B cell (primary cell): ENCODE measurements at regions not wholly inside any gene's neighbourhood (a gene's known extent, or its start where the extent isn't known, plus 50 kb on each side); places are given as distances from the start of the nearest gene placed in this dataset.

ENCODE experiments used
- ATAC-seq: fragments of 200-7000 bp; cut with Tn5 transposase; one replicate; pipeline ENCODE4 v1.10.0; 2021; ENCODE audit warnings: low read depth, mild to moderate bottlenecking, moderate number of reproducible peaks, moderate library complexity
- CTCF ChIA-PET: fragments of 350-600 bp; sonication (Branson Sonifier 250); formaldehyde crosslinking; loops from one replicate; lab custom pipeline; 2021; ENCODE audit warnings: antibody characterized with exemption, inconsistent platforms; lab: Charles Lee
- POLR2A ChIA-PET: fragments of 350-600 bp; sonication (Branson Sonifier 250); formaldehyde crosslinking; loops from one replicate; lab custom pipeline; 2021; ENCODE audit warnings: antibody characterized with exemption; lab: Charles Lee
- DNase-seq: peaks from one replicate; pipeline ENCODE4 v3.0.0; 2013
- H2AFZ ChIP-seq: 2 replicates; pipeline ENCODE4 v1.6.1; 2012; ENCODE audit warnings: mild to moderate bottlenecking, low read depth, low read length; ENCODE audit not compliant: insufficient read depth, poor library complexity, severe bottlenecking
- H3K27ac ChIP-seq, 2 donors: 1 replicate in 1 of 2; 2 replicates in 1 of 2; pipeline ENCODE4 v1.5.1; 2012 to 2013; ENCODE audit warnings: low read length in 2 of 2, mild to moderate bottlenecking in 2 of 2, moderate library complexity in 1 of 2
- H3K27me3 ChIP-seq, 4 experiments: fragments of 200-600 bp in 1 of 4; sonication (generic) in 1 of 4; replicated peaks in 1 of 4; 1 replicate in 2 of 4; 2 replicates in 2 of 4; pipeline versions ENCODE4 v1.6.1 to v1.7.0; 2013 to 2016; ENCODE audit warnings: low read length in 3 of 4, mild to moderate bottlenecking in 2 of 4, mixed read lengths in 1 of 4, moderate library complexity in 1 of 4; ENCODE audit not compliant: insufficient read depth in 4 of 4, control insufficient read depth in 3 of 4; ENCODE audit errors: control extremely low read depth in 1 of 4
- H3K36me3 ChIP-seq, 2 experiments: replicated peaks in 1 of 2; 1 replicate in 1 of 2; 2 replicates in 1 of 2; pipeline versions ENCODE4 v1.6.1 to v1.7.1; 2013; ENCODE audit warnings: low read length in 1 of 2; ENCODE audit not compliant: insufficient read depth in 2 of 2, control insufficient read depth in 1 of 2; ENCODE audit errors: control extremely low read depth in 1 of 2, extremely low read depth in 1 of 2
- H3K4me1 ChIP-seq, 2 donors: fragments of 200-600 bp in 1 of 2; sonication (generic) in 1 of 2; 1 replicate in 1 of 2; 2 replicates in 1 of 2; pipeline versions ENCODE4 v1.5.1 to v1.6.1; 2013 to 2017; ENCODE audit warnings: low read length in 2 of 2; ENCODE audit not compliant: control insufficient read depth in 2 of 2, insufficient read depth in 2 of 2
- H3K4me2 ChIP-seq: replicated peaks from 2 replicates; pipeline ENCODE3; 2012; ENCODE audit warnings: mild to moderate bottlenecking, low read depth, low read length; ENCODE audit not compliant: poor library complexity, severe bottlenecking
- H3K4me3 ChIP-seq, 5 experiments: fragments of 200-600 bp in 1 of 5; sonication (generic) in 1 of 5; 1 replicate in 3 of 5; 2 replicates in 2 of 5; pipeline versions ENCODE4 v1.5.1 to v1.7.0; 2011 to 2016; ENCODE audit warnings: low read length in 4 of 5, mild to moderate bottlenecking in 4 of 5, low read depth in 2 of 5, control low read depth in 1 of 5, moderate library complexity in 1 of 5; ENCODE audit not compliant: insufficient read depth in 1 of 5; ENCODE audit errors: control extremely low read depth in 1 of 5, extremely low read depth in 1 of 5
- H3K79me2 ChIP-seq: fragments of 200-600 bp; sonication (generic); one replicate; pipeline ENCODE4 v1.6.0; 2016; ENCODE audit warnings: low read length; ENCODE audit not compliant: control insufficient read depth, insufficient read depth
- H3K9ac ChIP-seq: fragments of 200-600 bp; sonication (generic); 2 replicates; pipeline ENCODE4 v1.6.1; 2017; ENCODE audit warnings: mild to moderate bottlenecking, low read length, moderate library complexity
- H3K9me3 ChIP-seq, 3 donors: one replicate each; pipeline versions ENCODE4 v1.6.1 to v1.7.1; 2013; ENCODE audit warnings: low read length in 2 of 3; ENCODE audit not compliant: control insufficient read depth in 2 of 3, insufficient read depth in 1 of 3; ENCODE audit errors: control extremely low read depth in 1 of 3
- H4K20me1 ChIP-seq: 2 replicates; pipeline ENCODE4 v1.6.0; 2012; ENCODE audit warnings: mild to moderate bottlenecking, low read length; ENCODE audit not compliant: insufficient read depth, control insufficient read depth, poor library complexity, severe bottlenecking
- H3K27ac Mint-ChIP-seq: one replicate; pipeline ENCODE4 v1.8.0; 2021; ENCODE audit warnings: mixed read lengths
- H3K27me3 Mint-ChIP-seq: one replicate; pipeline ENCODE4 v1.8.0; 2021; ENCODE audit warnings: mixed read lengths
- H3K4me1 Mint-ChIP-seq: one replicate; pipeline ENCODE4 v1.8.0; 2021; ENCODE audit warnings: mixed read lengths
- H3K4me3 Mint-ChIP-seq: one replicate; pipeline ENCODE4 v1.8.0; 2021; ENCODE audit warnings: mixed read lengths
- H3K9me3 Mint-ChIP-seq: one replicate; pipeline ENCODE4 v1.8.0; 2022; ENCODE audit warnings: mixed read lengths; ENCODE audit not compliant: insufficient read depth
- EZH2 ChIP-seq: IDR thresholded peaks from 2 replicates; pipeline ENCODE4 v1.6.1; 2012; ENCODE audit warnings: borderline replicate concordance, low read depth, mild to moderate bottlenecking, moderate library complexity, low read length; ENCODE audit not compliant: insufficient read depth, poor library complexity, severe bottlenecking
- WGBS: methylation state at CpG from one replicate; pipeline ENCODE4 v1.1.5; 2013; ENCODE audit warnings: missing lambda C conversion rate; ENCODE audit not compliant: insufficient coverage; 5-methylcytosine and 5-hydroxymethylcytosine counted together
- intact Hi-C: fragments of 100-400 bp; cut with micrococcal nuclease; formaldehyde crosslinking; loops from one replicate; pipeline ENCODE4 v1.10.0; 2022
- TF ChIP-seq, protein P1 (sequence below): fragments of 200-600 bp; IDR thresholded peaks from one replicate; pipeline ENCODE4 v1.8.0; 2022; ENCODE audit warnings: antibody characterized with exemption, mild to moderate bottlenecking

DNA sequence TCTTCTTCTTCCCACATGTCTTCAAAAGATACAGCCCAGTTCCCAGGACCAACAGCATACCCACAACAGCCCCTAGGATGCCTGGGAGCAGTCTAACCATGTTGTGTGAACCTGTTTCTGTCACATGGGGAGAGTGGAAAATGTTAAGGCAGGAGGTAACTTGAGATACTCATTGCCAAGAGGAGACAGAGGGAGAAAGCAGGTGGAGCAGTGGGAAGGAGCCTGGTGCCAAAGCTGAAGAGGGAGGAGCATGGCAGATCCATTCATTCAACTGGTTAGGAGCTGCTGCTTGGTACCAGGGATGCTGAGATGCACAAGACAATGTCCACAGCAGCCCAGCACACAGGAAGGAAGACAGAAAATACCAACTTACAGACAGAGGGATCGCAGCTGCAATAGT lies 149.8 kb upstream of the ETV3 start:
- Histone ChIP-seq H3K4me3 (no peak overlapping the region), H3K4me1 (peaks cover 0 to 7% of the 10 kb centered on the region in 2 donors), H3K4me2 (no peak overlapping the region), H3K27ac (no peak overlapping the region), H2AFZ (no peak overlapping the region), H3K27me3 (peaks cover 0 to 6% (median 2%) of the 10 kb centered on the region in 4 experiments), H3K36me3 (no peaks in the 10 kb centered on the region), H4K20me1 (no peaks in the 10 kb centered on the region), H3K9ac (no peak overlapping the region), H3K9me3 (no peaks in the 10 kb centered on the region), H3K79me2 (no peaks in the 10 kb centered on the region)
- POLR2A ChIA-PET: no interaction called here
- ATAC-seq (no peak), DNase-seq (no peak)
- peaks cover 53% of the 10 kb centered on the region for H3K27me3 Mint-ChIP-seq
- 33% methylated on average over 1 of the region's 1 CpG for WGBS
- CTCF ChIA-PET: no interaction called here
- peaks cover 6% of the 10 kb centered on the region for H3K4me1 Mint-ChIP-seq
- TF ChIP-seq EZH2: no peak
- TF ChIP-seq, protein P1, sequence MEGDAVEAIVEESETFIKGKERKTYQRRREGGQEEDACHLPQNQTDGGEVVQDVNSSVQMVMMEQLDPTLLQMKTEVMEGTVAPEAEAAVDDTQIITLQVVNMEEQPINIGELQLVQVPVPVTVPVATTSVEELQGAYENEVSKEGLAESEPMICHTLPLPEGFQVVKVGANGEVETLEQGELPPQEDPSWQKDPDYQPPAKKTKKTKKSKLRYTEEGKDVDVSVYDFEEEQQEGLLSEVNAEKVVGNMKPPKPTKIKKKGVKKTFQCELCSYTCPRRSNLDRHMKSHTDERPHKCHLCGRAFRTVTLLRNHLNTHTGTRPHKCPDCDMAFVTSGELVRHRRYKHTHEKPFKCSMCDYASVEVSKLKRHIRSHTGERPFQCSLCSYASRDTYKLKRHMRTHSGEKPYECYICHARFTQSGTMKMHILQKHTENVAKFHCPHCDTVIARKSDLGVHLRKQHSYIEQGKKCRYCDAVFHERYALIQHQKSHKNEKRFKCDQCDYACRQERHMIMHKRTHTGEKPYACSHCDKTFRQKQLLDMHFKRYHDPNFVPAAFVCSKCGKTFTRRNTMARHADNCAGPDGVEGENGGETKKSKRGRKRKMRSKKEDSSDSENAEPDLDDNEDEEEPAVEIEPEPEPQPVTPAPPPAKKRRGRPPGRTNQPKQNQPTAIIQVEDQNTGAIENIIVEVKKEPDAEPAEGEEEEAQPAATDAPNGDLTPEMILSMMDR: no peak
- no peak overlapping the region for H3K4me3 Mint-ChIP-seq
- no peaks in the 10 kb centered on the region for H3K9me3 Mint-ChIP-seq
- H3K27ac Mint-ChIP-seq: no peak overlapping the region
- intact Hi-C loops: no loop called here

DNA sequence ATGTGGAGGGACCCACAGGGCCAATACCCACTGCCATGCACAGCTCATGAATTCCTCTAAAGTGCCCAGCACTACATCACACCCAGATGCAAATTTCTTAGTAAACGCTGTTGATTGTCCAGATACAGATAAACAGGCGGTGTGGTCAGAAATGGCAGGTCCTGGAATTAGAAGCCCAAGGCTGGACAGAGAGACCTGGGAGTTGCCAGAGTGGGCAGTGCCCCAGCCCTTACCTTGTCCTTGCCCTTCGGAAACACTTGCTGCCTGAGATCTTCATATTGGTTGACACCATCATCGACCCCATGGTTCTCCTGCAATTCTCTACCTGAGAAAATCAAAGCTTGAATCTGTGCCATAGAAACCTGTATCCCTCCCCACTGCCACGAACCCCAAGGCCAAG lies 149.3 kb upstream of the ETV3 start:
- 90% methylated on average over 4 of the region's 5 CpGs for WGBS
- ChIA-PET POLR2A (no interaction called here), CTCF (no interaction called here)
- H3K79me2 ChIP-seq: no peaks in the 10 kb centered on the region
- Mint-ChIP-seq H3K4me3 (no peak overlapping the region), H3K27me3 (peaks cover 56% of the 10 kb centered on the region), H3K27ac (no peak overlapping the region), H3K9me3 (no peaks in the 10 kb centered on the region), H3K4me1 (peaks cover 6% of the 10 kb centered on the region)
- no peaks in the 10 kb centered on the region for H3K9me3 ChIP-seq
- no peak for ATAC-seq
- DNase-seq: no peak
- H3K36me3 ChIP-seq: no peaks in the 10 kb centered on the region
- TF ChIP-seq EZH2: no peak
- TF ChIP-seq, protein P1: no peak
- peaks cover 0 to 11% (median 0%) of the 10 kb centered on the region in 4 experiments for H3K27me3 ChIP-seq
- no peak overlapping the region for H3K4me2 ChIP-seq
- intact Hi-C loops: no loop called here
- no peak overlapping the region for H3K9ac ChIP-seq
- H3K4me3 ChIP-seq: no peak overlapping the region
- H4K20me1 ChIP-seq: no peaks in the 10 kb centered on the region
- H3K27ac ChIP-seq: no peak overlapping the region
- peaks cover 0 to 7% of the 10 kb centered on the region in 2 donors for H3K4me1 ChIP-seq
- H2AFZ ChIP-seq: no peak overlapping the region
